Liver (tissue), 8 donors: ENCODE measurements at regions not wholly inside any gene's neighbourhood (a gene's known extent, or its start where the extent isn't known, plus 50 kb on each side); places are given as distances from the start of the nearest gene placed in this dataset.

Experiments used
- DNase-seq: peaks from one replicate; pipeline ENCODE4 v3.0.0-alpha.2; 2017; ENCODE audit warnings: low spot score
- H3K27ac ChIP-seq, 2 donors: one replicate each; pipeline ENCODE4 v1.7.0; 2013; ENCODE audit warnings: inconsistent platforms in 2 of 2, low read length in 2 of 2, control low read depth in 1 of 2, low read depth in 1 of 2, mild to moderate bottlenecking in 1 of 2
- H3K27me3 ChIP-seq, 4 donors: one replicate each; pipeline versions ENCODE4 v1.6.1 to v1.7.0; 2013; ENCODE audit warnings: low read length in 3 of 4, inconsistent platforms in 1 of 4, mild to moderate bottlenecking in 1 of 4, moderate library complexity in 1 of 4; ENCODE audit not compliant: control insufficient read depth in 4 of 4, insufficient read depth in 4 of 4
- H3K36me3 ChIP-seq, 4 donors: one replicate each; pipeline versions ENCODE4 v1.6.1 to v1.7.0; 2013; ENCODE audit warnings: low read length in 3 of 4, mild to moderate bottlenecking in 3 of 4, low read depth in 1 of 4, moderate library complexity in 1 of 4; ENCODE audit not compliant: control insufficient read depth in 4 of 4, insufficient read depth in 3 of 4
- H3K4me1 ChIP-seq, 4 donors: one replicate each; pipeline versions ENCODE4 v1.6.1 to v1.7.0; 2013; ENCODE audit warnings: low read length in 3 of 4, mild to moderate bottlenecking in 3 of 4, moderate library complexity in 1 of 4; ENCODE audit not compliant: control insufficient read depth in 4 of 4, insufficient read depth in 4 of 4
- H3K4me3 ChIP-seq, 3 donors: one replicate each; pipeline versions ENCODE4 v1.6.1 to v1.7.0; 2013; ENCODE audit warnings: low read length in 3 of 3, control low read depth in 1 of 3, low read depth in 1 of 3, mild to moderate bottlenecking in 1 of 3
- H3K9ac ChIP-seq, 2 donors: one replicate each; pipeline ENCODE4 v1.7.0; 2013; ENCODE audit warnings: low read length in 2 of 2, mild to moderate bottlenecking in 2 of 2, moderate library complexity in 2 of 2, control low read depth in 1 of 2, low read depth in 1 of 2
- H3K9me3 ChIP-seq, 4 donors: one replicate each; pipeline versions ENCODE4 v1.6.1 to v1.7.0; 2013; ENCODE audit warnings: low read length in 3 of 4; ENCODE audit not compliant: control insufficient read depth in 4 of 4
- ATF3 ChIP-seq: IDR thresholded peaks from 2 replicates; pipeline ENCODE4 v1.6.1; 2016; ENCODE audit warnings: antibody characterized with exemption
- EGR1 ChIP-seq, 2 donors: IDR thresholded peaks; 2 replicates each; pipeline ENCODE4 v1.6.1; 2016 to 2018; ENCODE audit warnings: antibody characterized with exemption in 2 of 2, low read depth in 2 of 2
- FOXA1 ChIP-seq: IDR thresholded peaks from 2 replicates; pipeline ENCODE4 v1.6.1; 2016; ENCODE audit warnings: antibody characterized with exemption
- FOXA2 ChIP-seq: IDR thresholded peaks from 2 replicates; pipeline ENCODE4 v1.6.1; 2016; ENCODE audit warnings: antibody characterized with exemption
- GABPA ChIP-seq, 2 donors: IDR thresholded peaks in 1 of 2; conservative IDR thresholded peaks in 1 of 2; 2 replicates each; pipeline ENCODE4 v1.6.1; 2016; ENCODE audit warnings: antibody characterized with exemption in 2 of 2, mild to moderate bottlenecking in 1 of 2, moderate library complexity in 1 of 2
- HNF4A ChIP-seq, 2 donors: conservative IDR thresholded peaks; 2 replicates each; pipeline ENCODE4 v1.6.1; 2016; ENCODE audit warnings: antibody characterized with exemption in 2 of 2, mild to moderate bottlenecking in 2 of 2
- HNF4G ChIP-seq: IDR thresholded peaks from 2 replicates; pipeline ENCODE4 v1.6.1; 2016; ENCODE audit warnings: antibody characterized with exemption
- JUND ChIP-seq, 2 donors: IDR thresholded peaks; 2 replicates each; pipeline ENCODE4 v1.6.1; 2016; ENCODE audit warnings: antibody characterized with exemption in 2 of 2
- NR2F2 ChIP-seq: IDR thresholded peaks from 2 replicates; pipeline ENCODE4 v1.6.1; 2016; ENCODE audit warnings: antibody characterized with exemption
- RAD21 ChIP-seq, 2 donors: IDR thresholded peaks; 2 replicates each; pipeline ENCODE4 v1.6.1; 2016; ENCODE audit warnings: antibody characterized with exemption in 2 of 2, mild to moderate bottlenecking in 2 of 2
- REST ChIP-seq: IDR thresholded peaks from 2 replicates; pipeline ENCODE4 v1.6.1; 2016; ENCODE audit warnings: antibody characterized with exemption, mild to moderate bottlenecking
- RXRA ChIP-seq, 2 donors: IDR thresholded peaks; 2 replicates each; pipeline ENCODE4 v1.6.1; 2017 to 2018; ENCODE audit warnings: antibody characterized with exemption in 2 of 2, mild to moderate bottlenecking in 1 of 2
- SP1 ChIP-seq: IDR thresholded peaks from 2 replicates; pipeline ENCODE4 v1.6.1; 2018; ENCODE audit warnings: antibody characterized with exemption, mild to moderate bottlenecking
- TAF1 ChIP-seq: conservative IDR thresholded peaks from 2 replicates; pipeline ENCODE4 v1.6.1; 2016; ENCODE audit warnings: antibody characterized with exemption, mild to moderate bottlenecking
- YY1 ChIP-seq: IDR thresholded peaks from 2 replicates; pipeline ENCODE4 v1.6.1; 2016; ENCODE audit warnings: antibody characterized with exemption, mild to moderate bottlenecking
- ZBTB33 ChIP-seq: IDR thresholded peaks from 2 replicates; pipeline ENCODE4 v1.6.1; 2016; ENCODE audit warnings: antibody characterized with exemption
- WGBS: extraction: QIAGEN DNeasy Blood & Tissue Kit; methylation state at CpG from one replicate; pipeline ENCODE4 v1.1.7; 2013; 5-methylcytosine and 5-hydroxymethylcytosine counted together
- TF ChIP-seq, protein P1 (sequence below): fragments of 150-350 bp; IDR thresholded peaks from 2 replicates; pipeline ENCODE4 v1.5.1; 2017; ENCODE audit warnings: improper control_type of control experiment, low read depth, low read length; ENCODE audit not compliant: missing input control
- TF ChIP-seq, protein P2 (sequence below): IDR thresholded peaks from 2 replicates; pipeline ENCODE4 v1.6.1; 2016; ENCODE audit warnings: antibody characterized with exemption
- donor health status: healthy.
- donor health status: healthy.
- donor health status: healthy.
- donor health status: healthy.
- donor health status: healthy.

GRCh38 chr5:109946610-109947009 lies 256.9 kb downstream of the MAN2A1 start:
- H3K36me3 ChIP-seq: no peaks in the 10 kb centered on the region
- no peak overlapping the region for H3K9ac ChIP-seq
- peaks cover 0 to 7% (median 0%) of the 10 kb centered on the region in 4 donors for H3K4me1 ChIP-seq
- no peaks in the 10 kb centered on the region for H3K9me3 ChIP-seq
- DNase-seq: no peak
- H3K27ac ChIP-seq: no peak overlapping the region
- TF ChIP-seq FOXA1 (no peak), GABPA (IDR thresholded peaks at IDR 0.05 in 1 of 2, conservative IDR thresholded peaks at IDR 0.05 in 1 of 2) (no peak), ZBTB33 (no peak), RAD21 (IDR thresholded peaks at IDR 0.05) (no peak), YY1 (no peak), TAF1 (no peak), HNF4A (conservative IDR thresholded peaks at IDR 0.05) (no peak), ATF3 (no peak), RXRA (IDR thresholded peaks at IDR 0.05) (no peak), NR2F2 (no peak), FOXA2 (no peak), HNF4G (no peak), REST (no peak), SP1 (no peak), EGR1 (IDR thresholded peaks at IDR 0.05; ENCODE audit: low read depth in 2 of 2) (no peak), JUND (IDR thresholded peaks at IDR 0.05) (no peak)
- TF ChIP-seq, protein P1, sequence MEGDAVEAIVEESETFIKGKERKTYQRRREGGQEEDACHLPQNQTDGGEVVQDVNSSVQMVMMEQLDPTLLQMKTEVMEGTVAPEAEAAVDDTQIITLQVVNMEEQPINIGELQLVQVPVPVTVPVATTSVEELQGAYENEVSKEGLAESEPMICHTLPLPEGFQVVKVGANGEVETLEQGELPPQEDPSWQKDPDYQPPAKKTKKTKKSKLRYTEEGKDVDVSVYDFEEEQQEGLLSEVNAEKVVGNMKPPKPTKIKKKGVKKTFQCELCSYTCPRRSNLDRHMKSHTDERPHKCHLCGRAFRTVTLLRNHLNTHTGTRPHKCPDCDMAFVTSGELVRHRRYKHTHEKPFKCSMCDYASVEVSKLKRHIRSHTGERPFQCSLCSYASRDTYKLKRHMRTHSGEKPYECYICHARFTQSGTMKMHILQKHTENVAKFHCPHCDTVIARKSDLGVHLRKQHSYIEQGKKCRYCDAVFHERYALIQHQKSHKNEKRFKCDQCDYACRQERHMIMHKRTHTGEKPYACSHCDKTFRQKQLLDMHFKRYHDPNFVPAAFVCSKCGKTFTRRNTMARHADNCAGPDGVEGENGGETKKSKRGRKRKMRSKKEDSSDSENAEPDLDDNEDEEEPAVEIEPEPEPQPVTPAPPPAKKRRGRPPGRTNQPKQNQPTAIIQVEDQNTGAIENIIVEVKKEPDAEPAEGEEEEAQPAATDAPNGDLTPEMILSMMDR: no peak
- TF ChIP-seq, protein P2, sequence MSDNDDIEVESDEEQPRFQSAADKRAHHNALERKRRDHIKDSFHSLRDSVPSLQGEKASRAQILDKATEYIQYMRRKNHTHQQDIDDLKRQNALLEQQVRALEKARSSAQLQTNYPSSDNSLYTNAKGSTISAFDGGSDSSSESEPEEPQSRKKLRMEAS: no peak
- H3K4me3 ChIP-seq: no peak overlapping the region
- H3K27me3 ChIP-seq: no peaks in the 10 kb centered on the region
- WGBS: 82% methylated on average over 4 of the region's 4 CpGs
